ENCODE measurements at regions not wholly inside any gene's neighbourhood (a gene's known extent, or its start where the extent isn't known, plus 50 kb on each side); places are given as distances from the start of the nearest gene placed in this dataset.

GRCh38 chr20:56855708-56856107 is 226.6 kb downstream of the TFAP2C start:
- Histone ChIP-seq H3K9me3 (ENCODE audit: control insufficient read depth in 1 of 2, insufficient read depth in 1 of 2, low read length in 2 of 2) (no peaks in the 10 kb centered on the region), H3K27me3 (ENCODE audit: control insufficient read depth in 1 of 2, insufficient read depth in 2 of 2, low read length in 2 of 2) (peaks cover 0 to 2% of the 10 kb centered on the region in 2 experiments), H3K27ac (ENCODE audit: low read depth in 1 of 2, low read length in 2 of 2) (no peak overlapping the region), H3K4me3 (ENCODE audit: low read length) (no peak overlapping the region), H3K4me1 (ENCODE audit: insufficient read depth, low read length) (no peaks in the 10 kb centered on the region), H3K36me3 (ENCODE audit: insufficient read depth, low read length) (no peaks in the 10 kb centered on the region)
- ChIA-PET CTCF (no interaction called here), POLR2A (no interaction called here)
- H3K27ac Mint-ChIP-seq: no peak overlapping the region
- H3K36me3 Mint-ChIP-seq (ENCODE audit: low read depth): no peaks in the 10 kb centered on the region
- intact Hi-C loops (cut with DNase I, micrococcal nuclease): no loop called here
- no peaks in the 10 kb centered on the region for H3K9me3 Mint-ChIP-seq
- no peak for DNase-seq
- ATAC-seq (ENCODE audit: poor library complexity): no peak
- no peaks in the 10 kb centered on the region for H3K4me1 Mint-ChIP-seq (ENCODE audit: low read depth)
- H3K27me3 Mint-ChIP-seq: peaks cover 18% of the 10 kb centered on the region
- TF ChIP-seq CTCF (IDR thresholded peaks at IDR 0.05): no peak
- H3K4me3 Mint-ChIP-seq: no peak overlapping the region

GRCh38 chr20:56857950-56858349 is 228.8 kb downstream of the TFAP2C start:
- Mint-ChIP-seq H3K27me3 (peaks cover 23% of the 10 kb centered on the region), H3K27ac (no peak overlapping the region), H3K4me3 (no peak overlapping the region), H3K4me1 (ENCODE audit: low read depth) (no peaks in the 10 kb centered on the region), H3K36me3 (ENCODE audit: low read depth) (no peaks in the 10 kb centered on the region), H3K9me3 (no peaks in the 10 kb centered on the region)
- DNase-seq (no peak), ATAC-seq (ENCODE audit: poor library complexity) (no peak)
- TF ChIP-seq CTCF (IDR thresholded peaks at IDR 0.05): no peak
- Histone ChIP-seq H3K4me1 (ENCODE audit: insufficient read depth, low read length) (no peaks in the 10 kb centered on the region), H3K9me3 (ENCODE audit: control insufficient read depth in 1 of 2, insufficient read depth in 1 of 2, low read length in 2 of 2) (no peaks in the 10 kb centered on the region), H3K36me3 (ENCODE audit: insufficient read depth, low read length) (no peaks in the 10 kb centered on the region), H3K27ac (ENCODE audit: low read depth in 1 of 2, low read length in 2 of 2) (no peak overlapping the region), H3K27me3 (ENCODE audit: control insufficient read depth in 1 of 2, insufficient read depth in 2 of 2, low read length in 2 of 2) (peaks cover 0 to 6% of the 10 kb centered on the region in 2 experiments), H3K4me3 (ENCODE audit: low read length) (no peak overlapping the region)
- CTCF ChIA-PET: no interaction called here
- POLR2A ChIA-PET: no interaction called here
- intact Hi-C loops (cut with DNase I, micrococcal nuclease): no loop called here

GRCh38 chr20:56859039-56859800 is 230.1 kb downstream of the TFAP2C start:
- Histone ChIP-seq H3K9me3 (ENCODE audit: control insufficient read depth in 1 of 2, insufficient read depth in 1 of 2, low read length in 2 of 2) (no peaks in the 10 kb centered on the region), H3K4me1 (ENCODE audit: insufficient read depth, low read length) (no peaks in the 10 kb centered on the region), H3K27ac (ENCODE audit: low read depth in 1 of 2, low read length in 2 of 2) (no peak overlapping the region), H3K27me3 (ENCODE audit: control insufficient read depth in 1 of 2, insufficient read depth in 2 of 2, low read length in 2 of 2) (peaks cover 0 to 9% of the 10 kb centered on the region in 2 experiments), H3K4me3 (ENCODE audit: low read length) (no peak overlapping the region), H3K36me3 (ENCODE audit: insufficient read depth, low read length) (no peaks in the 10 kb centered on the region)
- Mint-ChIP-seq H3K27me3 (peaks cover 34% of the 10 kb centered on the region), H3K9me3 (no peaks in the 10 kb centered on the region), H3K27ac (no peak overlapping the region), H3K4me3 (no peak overlapping the region), H3K36me3 (ENCODE audit: low read depth) (no peaks in the 10 kb centered on the region), H3K4me1 (ENCODE audit: low read depth) (no peaks in the 10 kb centered on the region)
- ChIA-PET CTCF (no interaction called here), POLR2A (no interaction called here)
- intact Hi-C loops (cut with DNase I, micrococcal nuclease): no loop called here
- TF ChIP-seq CTCF (IDR thresholded peaks at IDR 0.05): no peak
- no peak for ATAC-seq (ENCODE audit: poor library complexity)
- DNase-seq: no peak

Measured in CD4-positive, alpha-beta T cell (primary cell).